Left ventricle myocardium inferior (tissue), 1 donor: ENCODE measurements at regions not wholly inside any gene's neighbourhood (a gene's known extent, or its start where the extent isn't known, plus 50 kb on each side); places are given as distances from the start of the nearest gene placed in this dataset.

Source experiments
- DNase-seq: peaks from one replicate; pipeline ENCODE4 v3.0.0-alpha.2; 2020
- H3K27ac ChIP-seq: fragments of 200-600 bp; replicated peaks from 2 replicates; pipeline ENCODE4 v1.8.0; 2021
- H3K27me3 ChIP-seq: fragments of 200-600 bp; 2 replicates; pipeline ENCODE4 v1.8.0; 2021; ENCODE audit warnings: low read depth
- H3K36me3 ChIP-seq: fragments of 200-600 bp; 2 replicates; pipeline ENCODE4 v1.8.0; 2021
- H3K4me1 ChIP-seq: fragments of 200-600 bp; 2 replicates; pipeline ENCODE4 v1.8.0; 2021
- H3K4me3 ChIP-seq: fragments of 200-600 bp; 2 replicates; pipeline ENCODE4 v1.8.0; 2021; ENCODE audit warnings: mild to moderate bottlenecking, moderate library complexity
- H3K9me3 ChIP-seq: fragments of 200-600 bp; replicated peaks from 2 replicates; pipeline ENCODE4 v1.8.0; 2021
- CTCF ChIP-seq: fragments of 200-600 bp; IDR thresholded peaks from 2 replicates; pipeline ENCODE4 v1.8.0; 2021; ENCODE audit warnings: antibody characterized with exemption, mild to moderate bottlenecking, borderline replicate concordance
- intact Hi-C: fragments of 100-400 bp; cut with micrococcal nuclease; formaldehyde crosslinking; loops from one replicate; pipeline ENCODE4 v1.11.0; 2022
- donor health status: DM: no; HTN: yes; CAD: no; lungs with severe emphysema.

GRCh38 chr5:51908215-51908614, 525.0 kb downstream of the ISL1 start:
- no peak for DNase-seq
- intact Hi-C loops: no loop called here
- H3K27me3 ChIP-seq: no peaks in the 10 kb centered on the region
- no peaks in the 10 kb centered on the region for H3K9me3 ChIP-seq
- TF ChIP-seq CTCF: no peak
- no peaks in the 10 kb centered on the region for H3K4me1 ChIP-seq
- H3K27ac ChIP-seq: no peak overlapping the region
- no peak overlapping the region for H3K4me3 ChIP-seq
- H3K36me3 ChIP-seq: no peaks in the 10 kb centered on the region

GRCh38 chr5:51944500-51945125, 561.4 kb downstream of the ISL1 start:
- no peak for TF ChIP-seq CTCF
- H3K36me3 ChIP-seq: no peaks in the 10 kb centered on the region
- intact Hi-C loops: no loop called here

GRCh38 chr5:51958473-51958872, 575.2 kb downstream of the ISL1 start:
- no peaks in the 10 kb centered on the region for H3K36me3 ChIP-seq
- no peaks in the 10 kb centered on the region for H3K27me3 ChIP-seq
- no peak for DNase-seq
- TF ChIP-seq CTCF: no peak
- intact Hi-C loops: no loop called here
- no peaks in the 10 kb centered on the region for H3K9me3 ChIP-seq
- H3K27ac ChIP-seq: no peak overlapping the region
- no peaks in the 10 kb centered on the region for H3K4me1 ChIP-seq
- H3K4me3 ChIP-seq: no peak overlapping the region

More at GRCh38 chr5:51944500-51945125, 561.4 kb downstream of the ISL1 start:
- no peak for DNase-seq
- no peak overlapping the region for H3K27ac ChIP-seq
- no peaks in the 10 kb centered on the region for H3K27me3 ChIP-seq
- no peaks in the 10 kb centered on the region for H3K4me1 ChIP-seq
- H3K4me3 ChIP-seq: no peak overlapping the region
- peaks cover 24% of the 10 kb centered on the region for H3K9me3 ChIP-seq

- H3K36me3 ChIP-seq: no peaks in the 10 kb centered on the region
- no peak overlapping the region for H3K4me3 ChIP-seq
- H3K27ac ChIP-seq: no peak overlapping the region
- TF ChIP-seq CTCF: peak; percentile 21
- no peak for DNase-seq
- H3K4me1 ChIP-seq: no peaks in the 10 kb centered on the region
- no peaks in the 10 kb centered on the region for H3K9me3 ChIP-seq
- no peaks in the 10 kb centered on the region for H3K27me3 ChIP-seq
- intact Hi-C loops: no loop called here
Measured at GRCh38 chr5:51960617-51961121, 577.4 kb downstream of the ISL1 start.

- no peak for DNase-seq
- no peak for TF ChIP-seq CTCF
- Histone ChIP-seq H3K4me1 (no peaks in the 10 kb centered on the region), H3K4me3 (no peak overlapping the region), H3K27ac (no peak overlapping the region), H3K36me3 (no peaks in the 10 kb centered on the region), H3K27me3 (no peaks in the 10 kb centered on the region), H3K9me3 (no peaks in the 10 kb centered on the region)
- intact Hi-C loops: no loop called here
Measured at GRCh38 chr5:51961154-51961562, 577.9 kb downstream of the ISL1 start.
